WTC11 (cell line): ENCODE measurements at regions not wholly inside any gene's neighbourhood (a gene's known extent, or its start where the extent isn't known, plus 50 kb on each side); places are given as distances from the start of the nearest gene placed in this dataset.

Experiments
- ATAC-seq: fragments of 200-7000 bp; cut with Tn5 transposase; 2 replicates; pipeline ENCODE4 v1.10.0; 2021; ENCODE audit warnings: mild to moderate bottlenecking, moderate library complexity
- CTCF ChIA-PET: fragments of 300-600 bp; sonication (Branson Sonifier 250); formaldehyde crosslinking; loops from one replicate; lab custom pipeline; 2021; ENCODE audit warnings: antibody characterized with exemption; lab: Charles Lee
- POLR2A ChIA-PET: fragments of 350-600 bp; sonication (Branson Sonifier 250); formaldehyde crosslinking; loops from one replicate; lab custom pipeline; 2021; ENCODE audit warnings: antibody characterized with exemption; lab: Charles Lee
- DNase-seq: peaks from one replicate; pipeline ENCODE4 v3.0.0; 2021; ENCODE audit warnings: low spot score
- H3K27ac Mint-ChIP-seq: 2 replicates; pipeline ENCODE4 v1.8.0; 2021; ENCODE audit warnings: mixed read lengths
- H3K27me3 Mint-ChIP-seq: 2 replicates; pipeline ENCODE4 v1.8.0; 2021; ENCODE audit warnings: low read depth, mild to moderate bottlenecking, moderate library complexity, mixed read lengths
- H3K36me3 Mint-ChIP-seq: 2 replicates; pipeline ENCODE4 v1.8.0; 2021; ENCODE audit warnings: mixed read lengths
- H3K4me1 Mint-ChIP-seq: 2 replicates; pipeline ENCODE4 v1.8.0; 2022; ENCODE audit warnings: mixed read lengths
- H3K4me3 Mint-ChIP-seq: 2 replicates; pipeline ENCODE4 v1.8.0; 2021; ENCODE audit warnings: mild to moderate bottlenecking, moderate library complexity, mixed read lengths
- H3K9me3 Mint-ChIP-seq: 2 replicates; pipeline ENCODE4 v1.8.0; 2021; ENCODE audit warnings: mixed read lengths
- CREB1 ChIP-seq: sonication (generic); formaldehyde crosslinking; IDR thresholded peaks from 2 replicates; pipeline ENCODE4 v1.8.0; 2023; ENCODE audit warnings: mild to moderate bottlenecking, missing genetic modification reagents
- GABPB1 ChIP-seq: sonication (generic); formaldehyde crosslinking; IDR thresholded peaks from 2 replicates; pipeline ENCODE4 v1.8.1; 2023; ENCODE audit warnings: mild to moderate bottlenecking, missing genetic modification reagents
- MXD4 ChIP-seq: fragments of 250-450 bp; sonication (Bioruptor Pico); IDR thresholded peaks from 2 replicates; pipeline ENCODE4 v1.8.0; 2021; ENCODE audit warnings: mild to moderate bottlenecking, moderate library complexity, borderline replicate concordance
- NFATC4 ChIP-seq: fragments of 250-450 bp; sonication (Bioruptor Pico); IDR thresholded peaks from 2 replicates; pipeline ENCODE4 v1.9.0; 2021; ENCODE audit warnings: mild to moderate bottlenecking
- NR1H2 ChIP-seq: sonication (generic); formaldehyde crosslinking; IDR thresholded peaks from 2 replicates; pipeline ENCODE4 v1.9.0; 2021; ENCODE audit warnings: mild to moderate bottlenecking, moderate library complexity, missing genetic modification reagents
- OVOL2 ChIP-seq: fragments of 250-450 bp; sonication (Bioruptor Pico); IDR thresholded peaks from 2 replicates; pipeline ENCODE4 v1.9.0; 2021; ENCODE audit warnings: mild to moderate bottlenecking, borderline replicate concordance
- RELA ChIP-seq: sonication (generic); formaldehyde crosslinking; IDR thresholded peaks from 2 replicates; pipeline ENCODE4 v1.8.1; 2022; ENCODE audit warnings: missing genetic modification reagents, mild to moderate bottlenecking, borderline replicate concordance
- SMAD3 ChIP-seq: sonication (generic); formaldehyde crosslinking; IDR thresholded peaks from 2 replicates; pipeline ENCODE4 v1.8.0; 2022; ENCODE audit warnings: missing genetic modification reagents, mild to moderate bottlenecking, borderline replicate concordance
- SOX15 ChIP-seq: fragments of 250-450 bp; sonication (Bioruptor Pico); IDR thresholded peaks from 2 replicates; pipeline ENCODE4 v1.9.0; 2021; ENCODE audit warnings: mild to moderate bottlenecking
- SP1 ChIP-seq: sonication (generic); formaldehyde crosslinking; conservative IDR thresholded peaks from 2 replicates; pipeline ENCODE4 v1.8.1; 2022; ENCODE audit warnings: missing genetic modification reagents
- TCF7 ChIP-seq: sonication (generic); formaldehyde crosslinking; IDR thresholded peaks from 2 replicates; pipeline ENCODE4 v1.8.0; 2022; ENCODE audit warnings: mild to moderate bottlenecking, low read depth, missing genetic modification reagents, moderate library complexity
- TEAD4 ChIP-seq: sonication (generic); formaldehyde crosslinking; IDR thresholded peaks from 2 replicates; pipeline ENCODE4 v1.8.0; 2022; ENCODE audit warnings: mild to moderate bottlenecking, missing genetic modification reagents
- ZNF121 ChIP-seq: sonication (generic); formaldehyde crosslinking; IDR thresholded peaks from 2 replicates; pipeline ENCODE4 v1.8.0; 2023; ENCODE audit warnings: missing genetic modification reagents
- ZNF138 ChIP-seq: sonication (generic); formaldehyde crosslinking; conservative IDR thresholded peaks from 2 replicates; pipeline ENCODE4 v1.8.1; 2022; ENCODE audit warnings: mild to moderate bottlenecking, moderate library complexity, missing genetic modification reagents
- ZNF219 ChIP-seq: sonication (generic); formaldehyde crosslinking; IDR thresholded peaks from 2 replicates; pipeline ENCODE4 v1.8.0; 2023; ENCODE audit warnings: missing genetic modification reagents, mild to moderate bottlenecking, borderline replicate concordance
- ZNF425 ChIP-seq: fragments of 250-450 bp; sonication (Bioruptor Pico); conservative IDR thresholded peaks from 2 replicates; pipeline ENCODE4 v1.9.0; 2021; ENCODE audit warnings: mild to moderate bottlenecking
- ZNF671 ChIP-seq: fragments of 250-450 bp; sonication (Bioruptor Pico); IDR thresholded peaks from 2 replicates; pipeline ENCODE4 v1.8.0; 2021; ENCODE audit warnings: mild to moderate bottlenecking
- TF ChIP-seq, protein P1 (sequence below): sonication (generic); formaldehyde crosslinking; IDR thresholded peaks from 2 replicates; pipeline ENCODE4 v1.8.0; 2022; ENCODE audit warnings: mild to moderate bottlenecking, missing genetic modification reagents
- TF ChIP-seq, protein P2 (sequence below): sonication (generic); formaldehyde crosslinking; IDR thresholded peaks from 2 replicates; pipeline ENCODE4 v1.8.0; 2022; ENCODE audit warnings: missing genetic modification reagents
- TF ChIP-seq, protein P3 (sequence below): fragments of 250-450 bp; sonication (Bioruptor Pico); IDR thresholded peaks from 2 replicates; pipeline ENCODE4 v2.1.2; 2022; ENCODE audit warnings: mild to moderate bottlenecking, moderate library complexity
- TF ChIP-seq, protein P4 (sequence below): sonication (generic); formaldehyde crosslinking; IDR thresholded peaks from 2 replicates; pipeline ENCODE4 v1.8.1; 2022; ENCODE audit warnings: missing genetic modification reagents, borderline replicate concordance
- TF ChIP-seq, protein P5 (sequence below): sonication (generic); formaldehyde crosslinking; IDR thresholded peaks from 2 replicates; pipeline ENCODE4 v1.8.0; 2022; ENCODE audit warnings: mild to moderate bottlenecking, missing genetic modification reagents
- TF ChIP-seq, protein P6 (sequence below): sonication (generic); formaldehyde crosslinking; IDR thresholded peaks from 2 replicates; pipeline ENCODE4 v1.8.0; 2022; ENCODE audit warnings: mild to moderate bottlenecking, missing genetic modification reagents

DNA sequence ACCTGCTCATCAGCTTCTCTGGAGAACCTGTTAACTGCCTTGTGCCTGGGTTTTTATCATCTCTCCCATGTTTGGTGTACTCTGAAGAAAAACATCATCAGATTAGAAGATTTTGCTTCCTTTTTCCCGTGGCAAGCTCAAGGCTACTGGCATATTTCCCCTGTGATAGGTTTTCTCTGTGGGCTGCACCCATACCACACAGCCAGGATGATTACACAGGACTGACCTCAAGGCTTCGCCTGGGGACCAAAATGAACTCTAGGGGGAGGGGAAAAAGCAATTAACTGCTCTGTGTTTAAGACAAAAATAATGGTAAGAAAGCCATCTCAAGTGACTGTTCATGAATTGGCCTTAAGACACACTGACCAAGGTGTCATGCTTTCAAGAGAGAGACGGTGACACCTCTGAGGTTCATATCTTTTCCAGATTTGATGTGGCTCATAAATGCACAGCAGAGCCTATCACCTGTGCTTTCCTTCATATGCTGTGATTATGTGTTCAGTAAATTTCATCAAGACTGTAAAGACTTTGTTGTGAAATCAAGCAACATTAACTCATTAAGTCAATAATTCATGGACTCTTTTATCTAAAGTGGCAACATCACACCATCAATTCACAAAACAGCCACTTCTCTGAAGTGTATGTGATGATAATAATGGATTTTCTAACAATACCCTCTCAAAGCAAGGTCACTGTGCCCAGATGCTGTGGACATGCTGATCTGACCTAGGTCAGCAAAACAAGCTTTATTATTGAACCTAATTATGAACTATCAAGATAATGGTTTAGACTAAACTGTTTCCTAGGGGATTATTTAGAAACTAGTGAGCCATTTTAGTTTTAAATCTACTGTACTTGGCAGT, 427.9 kb downstream of the WDR72 start:
- Mint-ChIP-seq H3K4me3 (no peak overlapping the region), H3K36me3 (no peaks in the 10 kb centered on the region), H3K27me3 (no peaks in the 10 kb centered on the region), H3K27ac (no peak overlapping the region), H3K9me3 (no peaks in the 10 kb centered on the region), H3K4me1 (no peaks in the 10 kb centered on the region)
- DNase-seq (no peak), ATAC-seq (no peak)
- TF ChIP-seq NR1H2 (CRISPR knock-in tag), result no peak
- TF ChIP-seq, protein P1, sequence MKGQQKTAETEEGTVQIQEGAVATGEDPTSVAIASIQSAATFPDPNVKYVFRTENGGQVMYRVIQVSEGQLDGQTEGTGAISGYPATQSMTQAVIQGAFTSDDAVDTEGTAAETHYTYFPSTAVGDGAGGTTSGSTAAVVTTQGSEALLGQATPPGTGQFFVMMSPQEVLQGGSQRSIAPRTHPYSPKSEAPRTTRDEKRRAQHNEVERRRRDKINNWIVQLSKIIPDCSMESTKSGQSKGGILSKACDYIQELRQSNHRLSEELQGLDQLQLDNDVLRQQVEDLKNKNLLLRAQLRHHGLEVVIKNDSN (CRISPR knock-in tag), result no peak
- no peak for TF ChIP-seq TEAD4
- TF ChIP-seq ZNF121 (CRISPR knock-in tag), result no peak
- TF ChIP-seq ZNF138 (CRISPR knock-in tag), result no peak
- no peak for TF ChIP-seq TCF7 (CRISPR knock-in tag)
- TF ChIP-seq SOX15 (CRISPR knock-in tag), result no peak
- no peak for TF ChIP-seq MXD4
- TF ChIP-seq, protein P2, sequence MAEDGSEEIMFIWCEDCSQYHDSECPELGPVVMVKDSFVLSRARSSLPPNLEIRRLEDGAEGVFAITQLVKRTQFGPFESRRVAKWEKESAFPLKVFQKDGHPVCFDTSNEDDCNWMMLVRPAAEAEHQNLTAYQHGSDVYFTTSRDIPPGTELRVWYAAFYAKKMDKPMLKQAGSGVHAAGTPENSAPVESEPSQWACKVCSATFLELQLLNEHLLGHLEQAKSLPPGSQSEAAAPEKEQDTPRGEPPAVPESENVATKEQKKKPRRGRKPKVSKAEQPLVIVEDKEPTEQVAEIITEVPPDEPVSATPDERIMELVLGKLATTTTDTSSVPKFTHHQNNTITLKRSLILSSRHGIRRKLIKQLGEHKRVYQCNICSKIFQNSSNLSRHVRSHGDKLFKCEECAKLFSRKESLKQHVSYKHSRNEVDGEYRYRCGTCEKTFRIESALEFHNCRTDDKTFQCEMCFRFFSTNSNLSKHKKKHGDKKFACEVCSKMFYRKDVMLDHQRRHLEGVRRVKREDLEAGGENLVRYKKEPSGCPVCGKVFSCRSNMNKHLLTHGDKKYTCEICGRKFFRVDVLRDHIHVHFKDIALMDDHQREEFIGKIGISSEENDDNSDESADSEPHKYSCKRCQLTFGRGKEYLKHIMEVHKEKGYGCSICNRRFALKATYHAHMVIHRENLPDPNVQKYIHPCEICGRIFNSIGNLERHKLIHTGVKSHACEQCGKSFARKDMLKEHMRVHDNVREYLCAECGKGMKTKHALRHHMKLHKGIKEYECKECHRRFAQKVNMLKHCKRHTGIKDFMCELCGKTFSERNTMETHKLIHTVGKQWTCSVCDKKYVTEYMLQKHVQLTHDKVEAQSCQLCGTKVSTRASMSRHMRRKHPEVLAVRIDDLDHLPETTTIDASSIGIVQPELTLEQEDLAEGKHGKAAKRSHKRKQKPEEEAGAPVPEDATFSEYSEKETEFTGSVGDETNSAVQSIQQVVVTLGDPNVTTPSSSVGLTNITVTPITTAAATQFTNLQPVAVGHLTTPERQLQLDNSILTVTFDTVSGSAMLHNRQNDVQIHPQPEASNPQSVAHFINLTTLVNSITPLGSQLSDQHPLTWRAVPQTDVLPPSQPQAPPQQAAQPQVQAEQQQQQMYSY (CRISPR knock-in tag), result no peak
- TF ChIP-seq ZNF671 (CRISPR knock-in tag), result no peak
- TF ChIP-seq, protein P3, sequence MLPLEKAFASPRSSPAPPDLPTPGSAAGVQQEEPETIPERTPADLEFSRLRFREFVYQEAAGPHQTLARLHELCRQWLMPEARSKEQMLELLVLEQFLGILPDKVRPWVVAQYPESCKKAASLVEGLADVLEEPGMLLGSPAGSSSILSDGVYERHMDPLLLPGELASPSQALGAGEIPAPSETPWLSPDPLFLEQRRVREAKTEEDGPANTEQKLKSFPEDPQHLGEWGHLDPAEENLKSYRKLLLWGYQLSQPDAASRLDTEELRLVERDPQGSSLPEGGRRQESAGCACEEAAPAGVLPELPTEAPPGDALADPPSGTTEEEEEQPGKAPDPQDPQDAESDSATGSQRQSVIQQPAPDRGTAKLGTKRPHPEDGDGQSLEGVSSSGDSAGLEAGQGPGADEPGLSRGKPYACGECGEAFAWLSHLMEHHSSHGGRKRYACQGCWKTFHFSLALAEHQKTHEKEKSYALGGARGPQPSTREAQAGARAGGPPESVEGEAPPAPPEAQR (CRISPR knock-in tag), result no peak
- no peak for TF ChIP-seq GABPB1 (CRISPR knock-in tag)
- no peak for TF ChIP-seq ZNF425 (CRISPR knock-in tag)
- TF ChIP-seq RELA, result no peak
- TF ChIP-seq, protein P4, sequence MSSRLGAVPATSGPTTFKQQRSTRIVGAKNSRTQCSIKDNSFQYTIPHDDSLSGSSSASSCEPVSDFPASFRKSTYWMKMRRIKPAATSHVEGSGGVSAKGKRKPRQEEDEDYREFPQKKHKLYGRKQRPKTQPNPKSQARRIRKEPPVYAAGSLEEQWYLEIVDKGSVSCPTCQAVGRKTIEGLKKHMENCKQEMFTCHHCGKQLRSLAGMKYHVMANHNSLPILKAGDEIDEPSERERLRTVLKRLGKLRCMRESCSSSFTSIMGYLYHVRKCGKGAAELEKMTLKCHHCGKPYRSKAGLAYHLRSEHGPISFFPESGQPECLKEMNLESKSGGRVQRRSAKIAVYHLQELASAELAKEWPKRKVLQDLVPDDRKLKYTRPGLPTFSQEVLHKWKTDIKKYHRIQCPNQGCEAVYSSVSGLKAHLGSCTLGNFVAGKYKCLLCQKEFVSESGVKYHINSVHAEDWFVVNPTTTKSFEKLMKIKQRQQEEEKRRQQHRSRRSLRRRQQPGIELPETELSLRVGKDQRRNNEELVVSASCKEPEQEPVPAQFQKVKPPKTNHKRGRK (CRISPR knock-in tag), result no peak
- ChIA-PET CTCF (no interaction called here), POLR2A (no interaction called here)

DNA sequence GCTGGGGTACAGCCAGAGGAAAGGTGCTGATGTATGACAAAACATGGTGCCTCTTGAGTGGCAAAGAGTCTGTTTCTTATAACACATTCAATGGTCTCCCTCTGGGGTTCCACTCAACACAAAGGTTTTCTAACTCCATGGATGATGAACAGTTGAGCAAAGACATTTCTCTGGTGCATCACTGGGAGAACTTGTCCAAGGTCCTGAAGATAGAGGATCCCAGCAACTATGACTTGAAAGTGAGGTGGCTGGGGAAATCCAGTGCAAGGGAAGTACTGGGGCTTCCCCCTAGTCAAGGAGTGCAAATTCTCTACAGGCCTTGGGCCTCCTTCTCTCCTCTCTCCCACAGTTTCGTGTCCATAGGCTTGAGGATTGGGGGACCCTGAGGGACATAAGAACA, 431.1 kb downstream of the WDR72 start:
- CTCF ChIA-PET, result no interaction called here
- H3K27ac Mint-ChIP-seq, result no peak overlapping the region
- H3K9me3 Mint-ChIP-seq, result no peaks in the 10 kb centered on the region
- peaks cover 6% of the 10 kb centered on the region for H3K4me1 Mint-ChIP-seq
- H3K36me3 Mint-ChIP-seq, result no peaks in the 10 kb centered on the region
- H3K4me3 Mint-ChIP-seq, result no peak overlapping the region
- H3K27me3 Mint-ChIP-seq, result no peaks in the 10 kb centered on the region
- POLR2A ChIA-PET, result no interaction called here
- DNase-seq, result no peak
- ATAC-seq, result no peak
- TF ChIP-seq SMAD3 (CRISPR knock-in tag) (no peak), GABPB1 (CRISPR knock-in tag) (no peak), CREB1 (CRISPR knock-in tag) (no peak), OVOL2 (CRISPR knock-in tag) (no peak), ZNF219 (CRISPR knock-in tag) (no peak), SP1 (CRISPR knock-in tag) (no peak), ZNF121 (CRISPR knock-in tag) (no peak), NFATC4 (CRISPR knock-in tag) (no peak)
- TF ChIP-seq, protein P5, sequence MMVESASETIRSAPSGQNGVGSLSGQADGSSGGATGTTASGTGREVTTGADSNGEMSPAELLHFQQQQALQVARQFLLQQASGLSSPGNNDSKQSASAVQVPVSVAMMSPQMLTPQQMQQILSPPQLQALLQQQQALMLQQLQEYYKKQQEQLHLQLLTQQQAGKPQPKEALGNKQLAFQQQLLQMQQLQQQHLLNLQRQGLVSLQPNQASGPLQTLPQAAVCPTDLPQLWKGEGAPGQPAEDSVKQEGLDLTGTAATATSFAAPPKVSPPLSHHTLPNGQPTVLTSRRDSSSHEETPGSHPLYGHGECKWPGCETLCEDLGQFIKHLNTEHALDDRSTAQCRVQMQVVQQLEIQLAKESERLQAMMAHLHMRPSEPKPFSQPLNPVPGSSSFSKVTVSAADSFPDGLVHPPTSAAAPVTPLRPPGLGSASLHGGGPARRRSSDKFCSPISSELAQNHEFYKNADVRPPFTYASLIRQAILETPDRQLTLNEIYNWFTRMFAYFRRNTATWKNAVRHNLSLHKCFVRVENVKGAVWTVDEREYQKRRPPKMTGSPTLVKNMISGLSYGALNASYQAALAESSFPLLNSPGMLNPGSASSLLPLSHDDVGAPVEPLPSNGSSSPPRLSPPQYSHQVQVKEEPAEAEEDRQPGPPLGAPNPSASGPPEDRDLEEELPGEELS (CRISPR knock-in tag), result no peak
- TF ChIP-seq, protein P6, sequence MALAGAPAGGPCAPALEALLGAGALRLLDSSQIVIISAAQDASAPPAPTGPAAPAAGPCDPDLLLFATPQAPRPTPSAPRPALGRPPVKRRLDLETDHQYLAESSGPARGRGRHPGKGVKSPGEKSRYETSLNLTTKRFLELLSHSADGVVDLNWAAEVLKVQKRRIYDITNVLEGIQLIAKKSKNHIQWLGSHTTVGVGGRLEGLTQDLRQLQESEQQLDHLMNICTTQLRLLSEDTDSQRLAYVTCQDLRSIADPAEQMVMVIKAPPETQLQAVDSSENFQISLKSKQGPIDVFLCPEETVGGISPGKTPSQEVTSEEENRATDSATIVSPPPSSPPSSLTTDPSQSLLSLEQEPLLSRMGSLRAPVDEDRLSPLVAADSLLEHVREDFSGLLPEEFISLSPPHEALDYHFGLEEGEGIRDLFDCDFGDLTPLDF (CRISPR knock-in tag), result no peak
